GM23338 (cell line): ENCODE measurements at regions not wholly inside any gene's neighbourhood (a gene's known extent, or its start where the extent isn't known, plus 50 kb on each side); places are given as distances from the start of the nearest gene placed in this dataset.

Experiments
- ATAC-seq: fragments of 200-7000 bp; cut with Tn5 transposase; 3 replicates; pipeline ENCODE4 v1.9.1; 2020
- DNase-seq: peaks from one replicate; pipeline ENCODE4 v3.0.0-alpha.2; 2015; ENCODE audit warnings: low spot score
- H2AFZ ChIP-seq: fragments of 200-600 bp; sonication (generic); 2 replicates; pipeline ENCODE4 v1.8.0; 2016; ENCODE audit warnings: antibody characterized with exemption, mild to moderate bottlenecking, moderate library complexity
- H3F3A ChIP-seq: fragments of 200-600 bp; sonication (generic); replicated peaks from 2 replicates; pipeline ENCODE4 v1.8.0; 2017; ENCODE audit warnings: antibody characterized with exemption, mixed run types, low read depth
- H3K27ac ChIP-seq: fragments of 200-600 bp; sonication (generic); 2 replicates; pipeline ENCODE4 v1.6.1; 2016; ENCODE audit warnings: low read depth
- H3K27me3 ChIP-seq: fragments of 200-600 bp; sonication (generic); 2 replicates; pipeline ENCODE4 v1.8.0; 2016; ENCODE audit warnings: mild to moderate bottlenecking, mixed run types, moderate library complexity; ENCODE audit not compliant: insufficient read depth
- H3K36me3 ChIP-seq: fragments of 200-600 bp; sonication (generic); 2 replicates; pipeline ENCODE4 v1.8.0; 2016; ENCODE audit warnings: mild to moderate bottlenecking; ENCODE audit not compliant: insufficient read depth
- H3K4me1 ChIP-seq: fragments of 200-600 bp; sonication (generic); 2 replicates; pipeline ENCODE4 v1.8.0; 2016; ENCODE audit warnings: mild to moderate bottlenecking, moderate library complexity; ENCODE audit not compliant: insufficient read depth
- H3K4me2 ChIP-seq: fragments of 200-600 bp; sonication (generic); 2 replicates; pipeline ENCODE4 v1.7.1; 2017; ENCODE audit warnings: mixed run types
- H3K4me3 ChIP-seq: fragments of 200-600 bp; sonication (generic); 2 replicates; pipeline ENCODE4 v1.6.1; 2016; ENCODE audit warnings: mixed run types
- H3K79me2 ChIP-seq: fragments of 200-600 bp; sonication (generic); replicated peaks from 2 replicates; pipeline ENCODE4 v1.8.0; 2017; ENCODE audit warnings: mild to moderate bottlenecking; ENCODE audit not compliant: insufficient read depth
- H3K9me2 ChIP-seq: fragments of 200-600 bp; sonication (generic); 2 replicates; pipeline ENCODE4 v1.8.0; 2017; ENCODE audit not compliant: insufficient read depth
- H4K20me1 ChIP-seq: fragments of 200-600 bp; sonication (generic); replicated peaks from 2 replicates; pipeline ENCODE4 v1.8.0; 2017; ENCODE audit warnings: mild to moderate bottlenecking; ENCODE audit not compliant: insufficient read depth
- H3K27ac Mint-ChIP-seq: 2 replicates; pipeline ENCODE4 v1.8.0; 2020; ENCODE audit warnings: inconsistent platforms, mild to moderate bottlenecking, moderate library complexity, mixed read lengths
- H3K27me3 Mint-ChIP-seq: 3 replicates; pipeline ENCODE4 v1.8.0; 2022; ENCODE audit warnings: low read depth, mild to moderate bottlenecking, moderate library complexity, mixed read lengths, inconsistent platforms; ENCODE audit not compliant: insufficient read depth, poor library complexity
- H3K36me3 Mint-ChIP-seq: 3 replicates; pipeline ENCODE4 v1.8.0; 2021; ENCODE audit warnings: low read depth, mild to moderate bottlenecking, inconsistent platforms, moderate library complexity, mixed read lengths
- H3K4me1 Mint-ChIP-seq: 3 replicates; pipeline ENCODE4 v1.8.0; 2020; ENCODE audit warnings: mild to moderate bottlenecking, inconsistent platforms, mixed read lengths
- H3K4me3 Mint-ChIP-seq: 3 replicates; pipeline ENCODE4 v1.8.0; 2021; ENCODE audit warnings: moderate library complexity, mild to moderate bottlenecking, inconsistent platforms, mixed read lengths
- H3K9me3 Mint-ChIP-seq: 3 replicates; pipeline ENCODE4 v1.8.0; 2020; ENCODE audit warnings: moderate library complexity, mild to moderate bottlenecking, inconsistent platforms, mixed read lengths
- CREB1 ChIP-seq: fragments of 250-450 bp; sonication (Bioruptor Pico); IDR thresholded peaks from 2 replicates; pipeline ENCODE4 v1.5.0; 2020; ENCODE audit warnings: low read depth, mild to moderate bottlenecking, moderate library complexity
- EZH2 ChIP-seq: fragments of 200-600 bp; sonication (generic); IDR thresholded peaks from one replicate; pipeline ENCODE4 v1.8.0; 2017; ENCODE audit warnings: antibody characterized with exemption, mild to moderate bottlenecking, low read depth; ENCODE audit not compliant: unreplicated experiment
- EZH2phosphoT487 ChIP-seq: fragments of 200-600 bp; sonication (generic); IDR thresholded peaks from one replicate; pipeline ENCODE4 v1.8.1; 2018; ENCODE audit warnings: antibody characterized with exemption; ENCODE audit not compliant: unreplicated experiment
- JUNB ChIP-seq: IDR thresholded peaks from one replicate; pipeline ENCODE4 v1.6.1; 2016; ENCODE audit warnings: antibody characterized with exemption; ENCODE audit not compliant: unreplicated experiment
- NANOG ChIP-seq: IDR thresholded peaks from 2 replicates; pipeline ENCODE4 v1.6.1; 2016; ENCODE audit warnings: antibody characterized with exemption, borderline replicate concordance
- POLR2AphosphoS5 ChIP-seq: IDR thresholded peaks from 2 replicates; pipeline ENCODE4 v1.6.1; 2016; ENCODE audit warnings: antibody characterized with exemption, low read depth
- STAT1 ChIP-seq: IDR thresholded peaks from one replicate; pipeline ENCODE4 v1.6.1; 2016; ENCODE audit warnings: antibody characterized with exemption; ENCODE audit not compliant: unreplicated experiment
- ZNF114 ChIP-seq: fragments of 250-450 bp; sonication (Bioruptor Pico); IDR thresholded peaks from 2 replicates; pipeline ENCODE4 v1.5.0; 2020; ENCODE audit warnings: mild to moderate bottlenecking, moderate library complexity
- ZNF331 ChIP-seq: fragments of 250-450 bp; sonication (Bioruptor Pico); IDR thresholded peaks from 2 replicates; pipeline ENCODE4 v1.5.0; 2020; ENCODE audit warnings: low read depth, mild to moderate bottlenecking, moderate library complexity
- TF ChIP-seq, protein P1 (sequence below), 2 experiments: fragments of 200-600 bp in 1 of 2; sonication (generic) in 1 of 2; conservative IDR thresholded peaks; 2 replicates each; pipeline versions ENCODE4 v1.5.1 to v1.6.1; 2016 to 2017; ENCODE audit warnings: antibody characterized with exemption in 2 of 2, low read depth in 2 of 2, mild to moderate bottlenecking in 2 of 2, moderate library complexity in 1 of 2
- TF ChIP-seq, protein P2 (sequence below): fragments of 250-450 bp; sonication (Bioruptor Pico); IDR thresholded peaks from 2 replicates; pipeline ENCODE4 v1.5.0; 2020; ENCODE audit warnings: mild to moderate bottlenecking, moderate library complexity
- TF ChIP-seq, protein P3 (sequence below): IDR thresholded peaks from one replicate; pipeline ENCODE4 v1.6.1; 2018; ENCODE audit warnings: antibody characterized with exemption; ENCODE audit not compliant: unreplicated experiment
- TF ChIP-seq, protein P4 (sequence below): IDR thresholded peaks from 2 replicates; pipeline ENCODE4 v1.6.1; 2016; ENCODE audit warnings: antibody characterized with exemption

DNA sequence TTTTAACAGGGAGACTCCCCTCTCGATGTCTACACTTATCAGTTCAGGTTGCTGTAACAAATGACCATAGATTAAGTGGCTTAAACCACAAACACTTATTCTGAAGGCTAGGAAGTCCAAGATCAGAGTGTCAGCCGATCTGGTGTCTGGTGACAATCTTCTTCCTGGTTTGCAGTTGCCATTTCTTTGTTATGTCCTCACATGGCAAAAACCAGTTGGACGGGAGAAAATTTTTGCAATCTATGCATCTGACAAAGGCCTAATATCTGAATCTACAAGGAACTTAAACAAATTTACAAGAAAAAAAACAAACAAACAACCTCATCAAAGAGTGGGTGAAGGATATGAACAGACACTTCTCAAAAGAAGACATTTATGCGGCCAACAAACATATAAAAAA is 116.9 kb upstream of the FOXB1 start:
- H3K4me2 ChIP-seq, result no peak overlapping the region
- Mint-ChIP-seq H3K9me3 (no peaks in the 10 kb centered on the region), H3K4me3 (no peak overlapping the region), H3K36me3 (no peaks in the 10 kb centered on the region), H3K27ac (no peak overlapping the region), H3K4me1 (peaks cover 27% of the 10 kb centered on the region), H3K27me3 (peaks cover 2% of the 10 kb centered on the region)
- no peaks in the 10 kb centered on the region for H3K27me3 ChIP-seq
- no peaks in the 10 kb centered on the region for H3K9me2 ChIP-seq
- no peak for ATAC-seq
- H4K20me1 ChIP-seq, result no peaks in the 10 kb centered on the region
- H3K36me3 ChIP-seq, result no peaks in the 10 kb centered on the region
- TF ChIP-seq POLR2AphosphoS5 (no peak), NANOG (no peak), JUNB (no peak), ZNF331 (CRISPR knock-in tag) (no peak), ZNF114 (CRISPR knock-in tag) (no peak), CREB1 (CRISPR knock-in tag) (no peak), EZH2phosphoT487 (no peak), STAT1 (no peak), EZH2 (no peak)
- TF ChIP-seq, protein P1, sequence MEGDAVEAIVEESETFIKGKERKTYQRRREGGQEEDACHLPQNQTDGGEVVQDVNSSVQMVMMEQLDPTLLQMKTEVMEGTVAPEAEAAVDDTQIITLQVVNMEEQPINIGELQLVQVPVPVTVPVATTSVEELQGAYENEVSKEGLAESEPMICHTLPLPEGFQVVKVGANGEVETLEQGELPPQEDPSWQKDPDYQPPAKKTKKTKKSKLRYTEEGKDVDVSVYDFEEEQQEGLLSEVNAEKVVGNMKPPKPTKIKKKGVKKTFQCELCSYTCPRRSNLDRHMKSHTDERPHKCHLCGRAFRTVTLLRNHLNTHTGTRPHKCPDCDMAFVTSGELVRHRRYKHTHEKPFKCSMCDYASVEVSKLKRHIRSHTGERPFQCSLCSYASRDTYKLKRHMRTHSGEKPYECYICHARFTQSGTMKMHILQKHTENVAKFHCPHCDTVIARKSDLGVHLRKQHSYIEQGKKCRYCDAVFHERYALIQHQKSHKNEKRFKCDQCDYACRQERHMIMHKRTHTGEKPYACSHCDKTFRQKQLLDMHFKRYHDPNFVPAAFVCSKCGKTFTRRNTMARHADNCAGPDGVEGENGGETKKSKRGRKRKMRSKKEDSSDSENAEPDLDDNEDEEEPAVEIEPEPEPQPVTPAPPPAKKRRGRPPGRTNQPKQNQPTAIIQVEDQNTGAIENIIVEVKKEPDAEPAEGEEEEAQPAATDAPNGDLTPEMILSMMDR (conservative IDR thresholded peaks at IDR 0.05; ENCODE audit: low read depth in 2 of 2), result no peak
- TF ChIP-seq, protein P2, sequence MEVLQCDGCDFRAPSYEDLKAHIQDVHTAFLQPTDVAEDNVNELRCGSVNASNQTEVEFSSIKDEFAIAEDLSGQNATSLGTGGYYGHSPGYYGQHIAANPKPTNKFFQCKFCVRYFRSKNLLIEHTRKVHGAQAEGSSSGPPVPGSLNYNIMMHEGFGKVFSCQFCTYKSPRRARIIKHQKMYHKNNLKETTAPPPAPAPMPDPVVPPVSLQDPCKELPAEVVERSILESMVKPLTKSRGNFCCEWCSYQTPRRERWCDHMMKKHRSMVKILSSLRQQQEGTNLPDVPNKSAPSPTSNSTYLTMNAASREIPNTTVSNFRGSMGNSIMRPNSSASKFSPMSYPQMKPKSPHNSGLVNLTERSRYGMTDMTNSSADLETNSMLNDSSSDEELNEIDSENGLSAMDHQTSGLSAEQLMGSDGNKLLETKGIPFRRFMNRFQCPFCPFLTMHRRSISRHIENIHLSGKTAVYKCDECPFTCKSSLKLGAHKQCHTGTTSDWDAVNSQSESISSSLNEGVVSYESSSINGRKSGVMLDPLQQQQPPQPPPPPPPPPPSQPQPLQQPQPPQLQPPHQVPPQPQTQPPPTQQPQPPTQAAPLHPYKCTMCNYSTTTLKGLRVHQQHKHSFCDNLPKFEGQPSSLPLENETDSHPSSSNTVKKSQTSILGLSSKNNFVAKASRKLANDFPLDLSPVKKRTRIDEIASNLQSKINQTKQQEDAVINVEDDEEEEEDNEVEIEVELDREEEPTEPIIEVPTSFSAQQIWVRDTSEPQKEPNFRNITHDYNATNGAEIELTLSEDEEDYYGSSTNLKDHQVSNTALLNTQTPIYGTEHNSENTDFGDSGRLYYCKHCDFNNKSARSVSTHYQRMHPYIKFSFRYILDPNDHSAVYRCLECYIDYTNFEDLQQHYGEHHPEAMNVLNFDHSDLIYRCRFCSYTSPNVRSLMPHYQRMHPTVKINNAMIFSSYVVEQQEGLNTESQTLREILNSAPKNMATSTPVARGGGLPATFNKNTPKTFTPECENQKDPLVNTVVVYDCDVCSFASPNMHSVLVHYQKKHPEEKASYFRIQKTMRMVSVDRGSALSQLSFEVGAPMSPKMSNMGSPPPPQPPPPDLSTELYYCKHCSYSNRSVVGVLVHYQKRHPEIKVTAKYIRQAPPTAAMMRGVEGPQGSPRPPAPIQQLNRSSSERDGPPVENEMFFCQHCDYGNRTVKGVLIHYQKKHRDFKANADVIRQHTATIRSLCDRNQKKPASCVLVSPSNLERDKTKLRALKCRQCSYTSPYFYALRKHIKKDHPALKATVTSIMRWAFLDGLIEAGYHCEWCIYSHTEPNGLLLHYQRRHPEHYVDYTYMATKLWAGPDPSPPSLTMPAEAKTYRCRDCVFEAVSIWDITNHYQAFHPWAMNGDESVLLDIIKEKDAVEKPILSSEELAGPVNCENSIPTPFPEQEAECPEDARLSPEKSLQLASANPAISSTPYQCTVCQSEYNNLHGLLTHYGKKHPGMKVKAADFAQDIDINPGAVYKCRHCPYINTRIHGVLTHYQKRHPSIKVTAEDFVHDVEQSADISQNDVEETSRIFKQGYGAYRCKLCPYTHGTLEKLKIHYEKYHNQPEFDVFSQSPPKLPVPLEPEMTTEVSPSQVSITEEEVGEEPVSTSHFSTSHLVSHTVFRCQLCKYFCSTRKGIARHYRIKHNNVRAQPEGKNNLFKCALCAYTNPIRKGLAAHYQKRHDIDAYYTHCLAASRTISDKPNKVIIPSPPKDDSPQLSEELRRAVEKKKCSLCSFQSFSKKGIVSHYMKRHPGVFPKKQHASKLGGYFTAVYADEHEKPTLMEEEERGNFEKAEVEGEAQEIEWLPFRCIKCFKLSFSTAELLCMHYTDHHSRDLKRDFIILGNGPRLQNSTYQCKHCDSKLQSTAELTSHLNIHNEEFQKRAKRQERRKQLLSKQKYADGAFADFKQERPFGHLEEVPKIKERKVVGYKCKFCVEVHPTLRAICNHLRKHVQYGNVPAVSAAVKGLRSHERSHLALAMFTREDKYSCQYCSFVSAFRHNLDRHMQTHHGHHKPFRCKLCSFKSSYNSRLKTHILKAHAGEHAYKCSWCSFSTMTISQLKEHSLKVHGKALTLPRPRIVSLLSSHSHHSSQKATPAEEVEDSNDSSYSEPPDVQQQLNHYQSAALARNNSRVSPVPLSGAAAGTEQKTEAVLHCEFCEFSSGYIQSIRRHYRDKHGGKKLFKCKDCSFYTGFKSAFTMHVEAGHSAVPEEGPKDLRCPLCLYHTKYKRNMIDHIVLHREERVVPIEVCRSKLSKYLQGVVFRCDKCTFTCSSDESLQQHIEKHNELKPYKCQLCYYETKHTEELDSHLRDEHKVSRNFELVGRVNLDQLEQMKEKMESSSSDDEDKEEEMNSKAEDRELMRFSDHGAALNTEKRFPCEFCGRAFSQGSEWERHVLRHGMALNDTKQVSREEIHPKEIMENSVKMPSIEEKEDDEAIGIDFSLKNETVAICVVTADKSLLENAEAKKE (CRISPR knock-in tag), result no peak
- TF ChIP-seq, protein P3, sequence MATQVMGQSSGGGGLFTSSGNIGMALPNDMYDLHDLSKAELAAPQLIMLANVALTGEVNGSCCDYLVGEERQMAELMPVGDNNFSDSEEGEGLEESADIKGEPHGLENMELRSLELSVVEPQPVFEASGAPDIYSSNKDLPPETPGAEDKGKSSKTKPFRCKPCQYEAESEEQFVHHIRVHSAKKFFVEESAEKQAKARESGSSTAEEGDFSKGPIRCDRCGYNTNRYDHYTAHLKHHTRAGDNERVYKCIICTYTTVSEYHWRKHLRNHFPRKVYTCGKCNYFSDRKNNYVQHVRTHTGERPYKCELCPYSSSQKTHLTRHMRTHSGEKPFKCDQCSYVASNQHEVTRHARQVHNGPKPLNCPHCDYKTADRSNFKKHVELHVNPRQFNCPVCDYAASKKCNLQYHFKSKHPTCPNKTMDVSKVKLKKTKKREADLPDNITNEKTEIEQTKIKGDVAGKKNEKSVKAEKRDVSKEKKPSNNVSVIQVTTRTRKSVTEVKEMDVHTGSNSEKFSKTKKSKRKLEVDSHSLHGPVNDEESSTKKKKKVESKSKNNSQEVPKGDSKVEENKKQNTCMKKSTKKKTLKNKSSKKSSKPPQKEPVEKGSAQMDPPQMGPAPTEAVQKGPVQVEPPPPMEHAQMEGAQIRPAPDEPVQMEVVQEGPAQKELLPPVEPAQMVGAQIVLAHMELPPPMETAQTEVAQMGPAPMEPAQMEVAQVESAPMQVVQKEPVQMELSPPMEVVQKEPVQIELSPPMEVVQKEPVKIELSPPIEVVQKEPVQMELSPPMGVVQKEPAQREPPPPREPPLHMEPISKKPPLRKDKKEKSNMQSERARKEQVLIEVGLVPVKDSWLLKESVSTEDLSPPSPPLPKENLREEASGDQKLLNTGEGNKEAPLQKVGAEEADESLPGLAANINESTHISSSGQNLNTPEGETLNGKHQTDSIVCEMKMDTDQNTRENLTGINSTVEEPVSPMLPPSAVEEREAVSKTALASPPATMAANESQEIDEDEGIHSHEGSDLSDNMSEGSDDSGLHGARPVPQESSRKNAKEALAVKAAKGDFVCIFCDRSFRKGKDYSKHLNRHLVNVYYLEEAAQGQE, result no peak
- TF ChIP-seq, protein P4, sequence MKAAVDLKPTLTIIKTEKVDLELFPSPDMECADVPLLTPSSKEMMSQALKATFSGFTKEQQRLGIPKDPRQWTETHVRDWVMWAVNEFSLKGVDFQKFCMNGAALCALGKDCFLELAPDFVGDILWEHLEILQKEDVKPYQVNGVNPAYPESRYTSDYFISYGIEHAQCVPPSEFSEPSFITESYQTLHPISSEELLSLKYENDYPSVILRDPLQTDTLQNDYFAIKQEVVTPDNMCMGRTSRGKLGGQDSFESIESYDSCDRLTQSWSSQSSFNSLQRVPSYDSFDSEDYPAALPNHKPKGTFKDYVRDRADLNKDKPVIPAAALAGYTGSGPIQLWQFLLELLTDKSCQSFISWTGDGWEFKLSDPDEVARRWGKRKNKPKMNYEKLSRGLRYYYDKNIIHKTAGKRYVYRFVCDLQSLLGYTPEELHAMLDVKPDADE, result no peak
- peaks cover 13% of the 10 kb centered on the region for H3K4me1 ChIP-seq
- H3K79me2 ChIP-seq, result no peaks in the 10 kb centered on the region
- no peaks in the 10 kb centered on the region for H3F3A ChIP-seq
- H3K4me3 ChIP-seq, result no peak overlapping the region
- peak overlapping the region; percentile 88; the same call in 1 of the 2 replicates for H2AFZ ChIP-seq
- H3K27ac ChIP-seq, result no peak overlapping the region
- no peak for DNase-seq
